ENCODE measurements at regions not wholly inside any gene's neighbourhood (a gene's known extent, or its start where the extent isn't known, plus 50 kb on each side); places are given as distances from the start of the nearest gene placed in this dataset.
A peak's percentile ranks its signal among the peaks of the same experiment; 100 is the strongest.

- Histone ChIP-seq H3K4me1 (no peaks in the 10 kb centered on the region), H3K36me3 (no peaks in the 10 kb centered on the region), H3K9me3 (no peaks in the 10 kb centered on the region), H3K27ac (no peak overlapping the region), H3K4me3 (no peak overlapping the region), H3K27me3 (no peaks in the 10 kb centered on the region)
- TF ChIP-seq POLR2A (IDR thresholded peaks at IDR 0.05) (no peak), POLR2AphosphoS5 (IDR thresholded peaks at IDR 0.05) (no peak), EP300 (IDR thresholded peaks at IDR 0.05) (no peak), CTCF (IDR thresholded peaks at IDR 0.05) (no peak)
- DNase-seq = peak in 1 of 2 donors; percentile 16
- 56 to 78% (median 62%) methylated on average over 1 of the region's 1 CpG for WGBS, 5 donors
- intact Hi-C loops (cut with DNase I; ENCODE audit: low total_unique reads) = no loop called here
Measured at GRCh38 chr13:85298387-85298924, 500.8 kb downstream of the SLITRK6 start.

- no peaks in the 10 kb centered on the region for H3K4me1 ChIP-seq
- no peak for TF ChIP-seq POLR2AphosphoS5 (IDR thresholded peaks at IDR 0.05)
- 83 to 95% (median 91%) methylated on average over 1 of the region's 1 CpG; no CpG with 5 or more reads in 1 of the 5 donors for WGBS, 5 donors
- intact Hi-C loops (cut with DNase I; ENCODE audit: low total_unique reads) = no loop called here
- no peak overlapping the region for H3K27ac ChIP-seq
- H3K27me3 ChIP-seq = no peaks in the 10 kb centered on the region
- no peak overlapping the region for H3K4me3 ChIP-seq
- no peak for DNase-seq
- no peaks in the 10 kb centered on the region for H3K9me3 ChIP-seq
- H3K36me3 ChIP-seq = no peaks in the 10 kb centered on the region
Measured at GRCh38 chr13:85288698-85289097, 510.5 kb downstream of the SLITRK6 start.

- intact Hi-C loops (cut with DNase I; ENCODE audit: low total_unique reads) = no loop called here
- no peak for DNase-seq
- H3K36me3 ChIP-seq = no peaks in the 10 kb centered on the region
- no peaks in the 10 kb centered on the region for H3K27me3 ChIP-seq
- H3K4me3 ChIP-seq = no peak overlapping the region
- no peak overlapping the region for H3K27ac ChIP-seq
- H3K9me3 ChIP-seq = no peaks in the 10 kb centered on the region
- TF ChIP-seq CTCF (IDR thresholded peaks at IDR 0.05) (no peak), POLR2A (IDR thresholded peaks at IDR 0.05) (no peak), POLR2AphosphoS5 (IDR thresholded peaks at IDR 0.05) (no peak), EP300 (IDR thresholded peaks at IDR 0.05) (no peak)
- H3K4me1 ChIP-seq = no peaks in the 10 kb centered on the region
Measured at GRCh38 chr13:85287528-85287927, 511.7 kb downstream of the SLITRK6 start.

- no peaks in the 10 kb centered on the region for H3K9me3 ChIP-seq
- no peak for TF ChIP-seq POLR2A (IDR thresholded peaks at IDR 0.05)
- no peak for TF ChIP-seq CTCF (IDR thresholded peaks at IDR 0.05)
- TF ChIP-seq POLR2AphosphoS5 (IDR thresholded peaks at IDR 0.05) = no peak
- no peak for TF ChIP-seq EP300 (IDR thresholded peaks at IDR 0.05)
- no peak overlapping the region for H3K27ac ChIP-seq
- H3K27me3 ChIP-seq = no peaks in the 10 kb centered on the region
- no peak for DNase-seq
- no peak overlapping the region for H3K4me3 ChIP-seq
- WGBS, 5 donors = 81 to 93% (median 86%) methylated on average over 1 of the region's 1 CpG
- intact Hi-C loops (cut with DNase I; ENCODE audit: low total_unique reads) = no loop called here
- H3K36me3 ChIP-seq = no peaks in the 10 kb centered on the region
- no peaks in the 10 kb centered on the region for H3K4me1 ChIP-seq
Measured at GRCh38 chr13:85286081-85286480, 513.1 kb downstream of the SLITRK6 start.

- intact Hi-C loops (cut with DNase I; ENCODE audit: low total_unique reads) = no loop called here
- Histone ChIP-seq H3K4me1 (no peaks in the 10 kb centered on the region), H3K27me3 (no peaks in the 10 kb centered on the region), H3K27ac (no peak overlapping the region), H3K36me3 (no peaks in the 10 kb centered on the region), H3K9me3 (no peaks in the 10 kb centered on the region), H3K4me3 (no peak overlapping the region)
- WGBS, 5 donors = 82 to 95% (median 94%) methylated on average over 2 of the region's 2 CpGs
- TF ChIP-seq CTCF (IDR thresholded peaks at IDR 0.05) (no peak), EP300 (IDR thresholded peaks at IDR 0.05) (no peak), POLR2A (IDR thresholded peaks at IDR 0.05) (no peak), POLR2AphosphoS5 (IDR thresholded peaks at IDR 0.05) (no peak)
- DNase-seq = no peak
Measured at GRCh38 chr13:85284349-85284748, 514.9 kb downstream of the SLITRK6 start.

Data from stomach (tissue), 8 donors.